Suppressor macrophage treated with lipopolysaccharide for 1 hour (primary cell): ENCODE measurements at regions not wholly inside any gene's neighbourhood (a gene's known extent, or its start where the extent isn't known, plus 50 kb on each side); places are given as distances from the start of the nearest gene placed in this dataset.
"Not testable (repeated sequence)": the region's sequence is repeated elsewhere in the genome, so short reads cannot be mapped to it uniquely, and the experiment has no call there.

Experiments used
- DNase-seq, 3 donors: peaks; one replicate each; pipeline ENCODE4 v3.0.0-alpha.2; 2020 to 2022

DNA sequence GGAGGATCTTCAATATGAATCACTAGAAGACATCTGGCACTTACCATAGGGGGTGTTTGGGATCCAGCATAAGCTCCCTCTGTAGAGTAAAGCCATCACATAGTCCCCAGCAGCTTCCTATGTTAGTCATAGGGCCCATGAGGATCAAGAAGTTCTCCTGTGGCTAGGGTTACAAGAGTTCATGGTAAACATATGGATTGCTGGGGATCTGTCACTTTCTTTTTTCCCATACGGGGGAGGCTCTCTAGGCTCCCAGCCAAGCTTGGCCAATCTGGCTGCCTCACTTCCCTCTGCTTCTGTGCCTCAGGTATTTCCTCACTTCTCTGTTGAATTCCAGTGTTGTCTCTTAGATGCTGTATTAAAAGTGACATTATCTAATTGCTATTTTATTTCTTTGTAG, 597.9 kb downstream of the PDCD6IP start:
- peak; percentile 76 to 89 (median 86) for DNase-seq

DNA sequence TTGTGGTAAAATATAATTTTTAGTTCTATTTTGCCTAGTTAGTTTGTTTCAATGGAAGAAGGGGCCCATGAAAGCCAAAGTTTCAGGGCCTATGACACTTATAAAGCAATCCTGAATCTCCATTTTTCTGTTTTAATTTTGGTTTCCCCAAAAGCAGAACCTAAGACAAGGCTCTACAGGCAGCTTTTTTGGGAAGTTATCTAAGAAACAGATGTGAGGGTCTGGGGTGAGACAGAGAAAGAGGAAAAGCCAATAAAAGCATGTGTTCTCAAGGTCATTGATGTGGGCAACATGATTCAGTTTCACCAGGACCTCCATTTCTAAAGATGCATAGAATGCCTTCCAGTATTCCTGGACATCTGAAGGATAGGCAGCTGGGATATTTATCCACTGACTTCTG, 598.5 kb downstream of the PDCD6IP start:
- peak; percentile 47 to 71 (median 64) for DNase-seq

- peak; percentile 5 to 45 (median 44) for DNase-seq
Measured at GRCh38 chr3:34399401-34399800, 601.0 kb downstream of the PDCD6IP start.

DNA sequence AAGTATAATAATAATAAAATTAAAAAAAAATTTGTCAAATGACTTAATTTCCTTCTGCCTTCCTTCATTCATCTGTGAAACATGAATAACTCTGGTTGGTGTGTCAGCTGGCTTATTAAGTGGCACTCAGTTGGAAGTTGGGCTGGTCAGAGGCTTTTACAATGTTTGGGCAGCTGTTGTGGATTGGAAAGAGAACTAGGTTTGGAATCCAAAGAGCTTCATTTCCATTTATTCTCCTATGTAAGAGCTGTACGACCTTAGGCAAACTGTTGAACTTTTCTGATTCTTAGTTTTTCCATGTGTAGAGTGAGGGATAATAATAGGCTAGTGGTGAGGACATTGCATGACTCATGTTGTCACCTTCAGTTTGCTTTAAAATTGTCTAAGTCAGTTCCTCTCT, 606.7 kb downstream of the PDCD6IP start:
- DNase-seq, result no peak

GRCh38 chr3:34407281-34407680, 608.9 kb downstream of the PDCD6IP start:
- DNase-seq, result no peak

DNA sequence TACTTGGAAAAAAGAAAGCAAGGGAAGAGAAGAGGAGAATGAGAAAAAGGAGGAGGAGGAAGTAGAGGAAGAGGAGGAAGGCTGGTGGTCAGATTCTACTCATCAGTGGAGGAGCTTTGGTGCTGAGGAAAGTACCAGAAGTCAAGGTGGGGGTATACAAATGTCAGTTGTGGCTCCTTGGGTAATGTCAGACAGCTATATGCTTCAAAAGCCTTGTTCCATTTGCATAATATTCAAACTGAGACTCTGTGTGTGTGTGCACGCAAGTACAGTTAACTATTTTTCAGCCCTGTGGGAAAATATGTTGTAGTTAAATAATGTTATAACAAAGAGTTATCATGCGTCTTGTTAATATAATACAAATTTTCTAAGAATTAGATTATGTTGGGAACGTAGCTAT, 609.7 kb downstream of the PDCD6IP start:
- DNase-seq, result no peak

DNA sequence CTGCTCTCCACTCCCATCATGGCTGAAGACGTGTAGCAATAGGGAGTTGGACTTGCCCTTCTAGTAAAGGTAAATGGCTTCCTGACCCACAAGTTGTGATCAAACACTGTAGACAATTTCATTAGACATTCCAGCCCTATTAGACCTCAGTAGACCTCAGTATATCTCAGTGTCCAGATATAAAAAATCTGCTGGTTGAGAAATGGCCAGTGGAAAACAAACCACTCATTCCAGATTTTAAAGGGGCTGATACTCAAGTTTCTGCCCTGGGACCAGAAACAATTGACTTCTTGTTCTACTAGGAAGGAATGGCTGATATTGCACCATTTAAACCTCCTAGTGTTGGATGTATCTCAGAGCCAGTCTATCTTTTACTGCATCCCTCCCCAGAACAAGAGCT, 613.2 kb downstream of the PDCD6IP start:
- DNase-seq, result no peak

- DNase-seq, result peak in 1 of 3 donors; percentile 4
Measured at GRCh38 chr3:34419801-34420200, 621.4 kb downstream of the PDCD6IP start.

- DNase-seq, result no peak
Measured at GRCh38 chr3:34421762-34422161, 623.3 kb downstream of the PDCD6IP start.

DNA sequence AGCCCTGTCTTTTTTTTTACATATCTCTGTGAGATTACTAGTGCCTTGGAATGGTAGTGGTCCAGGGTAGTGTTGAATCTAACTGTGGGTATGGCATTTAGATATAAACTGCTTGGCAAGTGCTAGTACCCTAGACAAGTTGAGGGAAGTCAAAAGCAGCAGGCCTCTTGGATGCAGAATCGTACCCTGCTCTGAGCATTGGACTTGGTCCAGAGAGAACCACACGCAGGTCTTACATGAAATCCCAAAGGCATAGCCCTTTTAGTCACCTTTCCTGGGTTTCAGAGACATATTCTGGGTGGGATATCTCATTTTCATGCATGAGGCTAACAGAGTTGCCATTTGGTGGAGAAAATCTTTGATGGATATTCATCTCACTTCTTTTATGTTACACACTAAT, 641.4 kb downstream of the PDCD6IP start:
- no peak for DNase-seq

GRCh38 chr3:34444137-34444536, 645.7 kb downstream of the PDCD6IP start:
- DNase-seq, result no peak

GRCh38 chr3:34449305-34449704, 650.9 kb downstream of the PDCD6IP start:
- DNase-seq, result no peak

- no peak for DNase-seq
Measured at GRCh38 chr3:34463414-34463813, 665.0 kb downstream of the PDCD6IP start.

- DNase-seq, result no peak
Measured at GRCh38 chr3:34464646-34465045, 666.2 kb downstream of the PDCD6IP start.

DNA sequence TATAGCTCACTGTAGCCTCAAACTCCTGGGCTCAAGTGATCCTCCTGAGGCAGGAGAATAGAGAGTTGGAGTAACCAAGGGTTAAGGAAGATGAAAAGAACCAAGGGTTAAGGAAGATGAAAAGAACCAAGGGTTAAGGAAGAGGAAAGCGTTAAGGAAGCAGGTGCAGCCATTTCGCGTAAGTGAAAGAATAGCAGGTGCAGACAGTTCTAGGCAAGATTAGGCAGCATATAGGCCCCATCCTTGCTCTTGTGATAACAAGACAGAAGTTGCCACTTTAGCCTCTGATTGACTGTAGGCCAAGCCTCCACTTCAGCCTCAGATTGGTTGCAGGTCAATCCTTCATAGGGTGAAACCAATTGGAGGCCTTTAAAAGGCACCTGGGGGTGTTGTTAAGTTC, 677.4 kb downstream of the PDCD6IP start:
- DNase-seq, result no peak

DNA sequence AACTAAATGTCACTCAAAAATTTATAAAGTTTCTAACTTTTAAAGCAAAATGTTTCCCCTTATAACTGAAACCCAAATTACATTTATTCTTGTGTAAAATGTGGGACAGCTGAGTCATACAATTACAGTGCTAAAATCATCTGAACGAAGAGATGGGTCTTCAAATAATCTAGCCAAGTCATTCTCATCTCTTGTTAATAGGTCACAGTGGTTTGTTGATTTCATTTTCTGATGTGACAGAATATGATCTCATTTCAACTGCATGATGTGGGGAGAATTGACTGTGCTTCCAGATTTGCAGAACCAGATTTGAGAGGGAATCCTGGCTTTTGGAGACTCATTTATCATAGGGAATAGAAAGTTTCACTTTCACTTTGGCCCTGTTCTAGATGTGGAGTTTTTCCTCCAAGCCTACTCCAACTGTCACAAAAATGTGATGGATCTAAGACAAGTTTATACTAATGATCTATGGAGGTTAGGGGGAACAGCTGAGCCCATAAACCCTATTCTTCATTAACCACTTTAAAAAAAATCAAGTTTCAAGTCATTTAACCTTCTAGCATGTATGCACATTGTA, 685.0 kb downstream of the PDCD6IP start:
- DNase-seq, result peak; percentile 39 to 73 (median 49)

- DNase-seq, result no peak
Measured at GRCh38 chr3:34504366-34504765, 705.9 kb downstream of the PDCD6IP start.

GRCh38 chr3:34504775-34505174, 706.3 kb downstream of the PDCD6IP start:
- DNase-seq, result no peak

- no peak for DNase-seq
Measured at GRCh38 chr3:34508732-34509131, 710.3 kb downstream of the PDCD6IP start.

- no peak for DNase-seq
Measured at GRCh38 chr3:34511891-34512290, 713.5 kb downstream of the PDCD6IP start.

- not testable (repeated sequence) for DNase-seq
Measured at GRCh38 chr3:34519008-34519407, 720.6 kb downstream of the PDCD6IP start.

DNA sequence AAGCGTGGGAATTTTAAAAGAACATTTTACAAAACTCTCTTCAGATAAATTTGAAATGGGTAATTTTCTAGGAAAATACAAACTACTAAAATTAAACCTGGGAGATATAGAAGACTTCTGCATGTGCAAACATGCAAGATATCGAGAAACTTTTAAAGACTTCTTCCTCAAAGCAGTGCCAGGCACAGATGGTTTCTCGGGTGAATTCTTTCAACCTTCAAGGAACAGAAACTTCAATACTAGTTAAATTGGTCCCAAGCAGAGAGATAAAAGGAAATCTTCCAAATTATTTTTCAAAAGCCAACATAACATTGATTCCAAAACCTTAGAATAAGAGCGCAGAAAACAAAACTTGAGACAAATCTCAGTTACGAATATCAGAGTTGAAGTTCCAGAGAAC, 732.7 kb downstream of the PDCD6IP start:
- no peak for DNase-seq

DNA sequence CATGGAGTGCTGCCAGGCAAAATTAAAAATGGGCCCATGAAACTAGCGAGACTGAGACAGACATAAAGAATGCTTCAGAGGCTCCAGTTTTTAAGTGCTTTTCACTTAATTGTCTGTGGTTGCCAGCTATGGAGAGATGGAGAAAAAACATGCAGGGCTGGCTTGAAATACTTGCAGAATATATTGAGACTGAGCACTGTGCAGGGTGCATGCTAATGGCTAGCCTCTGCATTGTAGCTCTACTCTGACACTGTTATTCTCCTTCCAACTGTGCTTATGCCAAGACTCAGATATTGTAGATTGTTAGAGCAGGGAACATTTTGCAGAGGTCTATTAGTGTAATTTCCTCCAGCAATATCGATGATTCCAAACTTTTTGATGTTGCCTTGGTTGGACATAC, 735.0 kb downstream of the PDCD6IP start:
- DNase-seq, result no peak

- DNase-seq, result no peak
Measured at GRCh38 chr3:34534013-34534412, 735.6 kb downstream of the PDCD6IP start.

DNA sequence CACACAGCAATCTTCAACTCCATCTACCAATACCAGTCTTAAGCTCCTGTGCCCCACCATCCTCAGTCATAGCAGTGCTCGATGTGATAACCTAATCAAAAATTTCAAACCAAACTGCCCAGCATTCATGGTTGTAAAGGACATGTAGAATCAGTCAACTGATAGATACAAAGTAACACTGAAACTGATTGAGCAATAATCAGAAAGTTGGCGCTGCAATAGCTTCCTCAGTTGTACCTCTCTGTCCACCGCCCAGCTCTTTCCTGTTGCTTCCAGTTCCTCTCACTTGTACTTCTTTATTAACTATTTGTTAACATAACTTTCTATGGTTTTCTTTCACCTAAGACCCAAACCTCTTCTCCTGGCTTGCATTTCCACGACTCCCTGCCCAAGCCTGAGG, 745.7 kb downstream of the PDCD6IP start:
- peak in 1 of 3 donors; percentile 7 for DNase-seq
